Nephron (organoid): ENCODE measurements at regions not wholly inside any gene's neighbourhood (a gene's known extent, or its start where the extent isn't known, plus 50 kb on each side); places are given as distances from the start of the nearest gene placed in this dataset.

ENCODE experiments used
- H3K27ac Mint-ChIP-seq, 3 experiments: 2 replicates each; pipeline ENCODE4 v1.8.0; 2020; ENCODE audit warnings: mixed read lengths in 3 of 3, mild to moderate bottlenecking in 2 of 3, moderate library complexity in 1 of 3
- H3K27me3 Mint-ChIP-seq: 2 replicates; pipeline ENCODE4 v1.8.0; 2021; ENCODE audit warnings: low read depth, mild to moderate bottlenecking, moderate library complexity, mixed read lengths
- H3K36me3 Mint-ChIP-seq: 2 replicates; pipeline ENCODE4 v1.8.0; 2020; ENCODE audit warnings: low read depth, mixed read lengths
- H3K4me1 Mint-ChIP-seq: 2 replicates; pipeline ENCODE4 v1.8.0; 2020; ENCODE audit warnings: mixed read lengths
- H3K4me3 Mint-ChIP-seq, 3 experiments: 2 replicates each; pipeline ENCODE4 v1.8.0; 2020; ENCODE audit warnings: mild to moderate bottlenecking in 3 of 3, mixed read lengths in 3 of 3, moderate library complexity in 2 of 3
- H3K9me3 Mint-ChIP-seq: 2 replicates; pipeline ENCODE4 v1.8.0; 2020; ENCODE audit warnings: mixed read lengths
- TF ChIP-seq, protein P1 (sequence below), 3 experiments: fragments of 200-600 bp; sonication (generic); IDR thresholded peaks; one replicate each; pipeline ENCODE4 v1.5.0; 2021; ENCODE audit warnings: antibody characterized with exemption in 3 of 3; ENCODE audit not compliant: unreplicated experiment in 3 of 3

DNA sequence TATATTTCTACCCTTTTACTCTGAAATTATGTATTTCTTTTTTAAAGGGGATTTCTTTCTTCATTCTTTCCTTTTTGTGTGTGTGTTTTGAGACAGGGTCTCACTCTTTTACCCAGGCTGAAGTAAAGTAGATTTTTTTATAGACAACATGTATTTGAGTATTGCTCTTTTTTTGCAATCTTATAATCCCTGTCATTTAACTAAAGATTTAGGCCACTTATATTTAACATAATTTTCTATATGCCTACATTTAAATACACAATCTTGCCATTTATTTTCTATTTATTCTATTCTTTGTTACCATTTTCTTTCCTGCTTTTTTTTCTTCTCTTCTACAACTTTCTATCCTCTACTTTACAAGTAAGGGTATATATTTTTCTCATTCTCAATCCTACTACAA lies 416.0 kb upstream of the IRX2 start:
- no peak overlapping the region for H3K4me3 Mint-ChIP-seq
- TF ChIP-seq, protein P1, sequence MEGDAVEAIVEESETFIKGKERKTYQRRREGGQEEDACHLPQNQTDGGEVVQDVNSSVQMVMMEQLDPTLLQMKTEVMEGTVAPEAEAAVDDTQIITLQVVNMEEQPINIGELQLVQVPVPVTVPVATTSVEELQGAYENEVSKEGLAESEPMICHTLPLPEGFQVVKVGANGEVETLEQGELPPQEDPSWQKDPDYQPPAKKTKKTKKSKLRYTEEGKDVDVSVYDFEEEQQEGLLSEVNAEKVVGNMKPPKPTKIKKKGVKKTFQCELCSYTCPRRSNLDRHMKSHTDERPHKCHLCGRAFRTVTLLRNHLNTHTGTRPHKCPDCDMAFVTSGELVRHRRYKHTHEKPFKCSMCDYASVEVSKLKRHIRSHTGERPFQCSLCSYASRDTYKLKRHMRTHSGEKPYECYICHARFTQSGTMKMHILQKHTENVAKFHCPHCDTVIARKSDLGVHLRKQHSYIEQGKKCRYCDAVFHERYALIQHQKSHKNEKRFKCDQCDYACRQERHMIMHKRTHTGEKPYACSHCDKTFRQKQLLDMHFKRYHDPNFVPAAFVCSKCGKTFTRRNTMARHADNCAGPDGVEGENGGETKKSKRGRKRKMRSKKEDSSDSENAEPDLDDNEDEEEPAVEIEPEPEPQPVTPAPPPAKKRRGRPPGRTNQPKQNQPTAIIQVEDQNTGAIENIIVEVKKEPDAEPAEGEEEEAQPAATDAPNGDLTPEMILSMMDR (IDR thresholded peaks at IDR 0.05; ENCODE audit: unreplicated experiment in 3 of 3), result no peak
- peaks cover 3% of the 10 kb centered on the region for H3K36me3 Mint-ChIP-seq

DNA sequence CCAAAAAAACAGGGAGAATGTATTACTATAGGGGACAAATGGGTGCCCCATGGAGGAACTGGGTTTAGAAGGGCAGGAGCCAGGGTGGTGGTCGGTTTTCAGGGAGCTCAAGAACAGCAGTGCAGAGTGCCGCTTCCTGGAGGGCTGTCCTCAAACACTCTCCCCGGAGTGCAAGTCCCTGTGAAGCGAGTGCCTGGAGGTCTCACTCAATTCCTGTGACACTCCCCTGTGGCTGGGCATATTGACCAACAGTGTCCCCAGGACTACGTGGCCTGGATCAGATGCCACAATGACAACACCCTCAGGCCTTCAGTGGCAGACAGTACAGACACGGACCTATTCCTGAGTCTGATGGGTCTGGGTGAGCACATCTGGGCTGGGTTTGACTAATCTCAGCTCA lies 412.1 kb upstream of the IRX2 start:
- Mint-ChIP-seq H3K27me3 (peaks cover 17% of the 10 kb centered on the region), H3K36me3 (peaks cover 3% of the 10 kb centered on the region), H3K9me3 (peaks cover 20% of the 10 kb centered on the region), H3K27ac (no peak overlapping the region), H3K4me1 (no peaks in the 10 kb centered on the region), H3K4me3 (no peak overlapping the region)
- TF ChIP-seq, protein P1 (IDR thresholded peaks at IDR 0.05; ENCODE audit: unreplicated experiment in 3 of 3), result no peak

More for the DNA sequence above, 416.0 kb upstream of the IRX2 start:
- no peaks in the 10 kb centered on the region for H3K4me1 Mint-ChIP-seq
- H3K9me3 Mint-ChIP-seq, result peaks cover 28% of the 10 kb centered on the region
- H3K27me3 Mint-ChIP-seq, result peaks cover 5% of the 10 kb centered on the region
- H3K27ac Mint-ChIP-seq, result no peak overlapping the region

- peaks cover 3% of the 10 kb centered on the region for H3K36me3 Mint-ChIP-seq
- H3K9me3 Mint-ChIP-seq, result peaks cover 6% of the 10 kb centered on the region
- TF ChIP-seq, protein P1 (IDR thresholded peaks at IDR 0.05; ENCODE audit: unreplicated experiment in 3 of 3), result no peak
- no peak overlapping the region for H3K27ac Mint-ChIP-seq
- H3K4me1 Mint-ChIP-seq, result no peaks in the 10 kb centered on the region
- no peak overlapping the region for H3K4me3 Mint-ChIP-seq
- H3K27me3 Mint-ChIP-seq, result peaks cover 19% of the 10 kb centered on the region
These were observed 410.2 kb upstream of the IRX2 start for GRCh38 chr5:3161672-3162071.

GRCh38 chr5:3157214-3157613 lies 405.7 kb upstream of the IRX2 start:
- TF ChIP-seq, protein P1 (IDR thresholded peaks at IDR 0.05; ENCODE audit: unreplicated experiment in 3 of 3), result no peak
- no peak overlapping the region for H3K4me3 Mint-ChIP-seq
- no peaks in the 10 kb centered on the region for H3K4me1 Mint-ChIP-seq
- no peak overlapping the region for H3K27ac Mint-ChIP-seq
- no peaks in the 10 kb centered on the region for H3K9me3 Mint-ChIP-seq
- H3K36me3 Mint-ChIP-seq, result no peaks in the 10 kb centered on the region
- H3K27me3 Mint-ChIP-seq, result peaks cover 47% of the 10 kb centered on the region

DNA sequence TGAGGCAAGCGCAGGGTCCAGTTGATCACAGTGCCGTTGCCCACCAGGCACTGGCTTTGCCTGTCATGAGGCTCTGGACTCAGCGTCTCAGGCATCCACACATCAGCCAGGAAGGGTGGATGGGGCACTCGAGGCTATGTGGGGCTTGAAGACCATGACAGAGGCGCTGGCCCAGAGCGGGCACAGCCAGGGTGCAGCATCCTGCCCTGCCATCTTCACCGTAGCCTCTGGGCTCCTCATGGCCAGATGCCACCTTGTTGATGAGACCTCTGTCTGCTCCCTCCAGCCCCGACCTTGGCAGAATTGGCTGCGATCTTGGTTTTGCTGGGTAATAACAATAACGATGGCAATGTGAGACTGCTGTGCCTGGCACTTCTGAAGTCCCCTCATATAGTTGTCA lies 404.2 kb upstream of the IRX2 start:
- Mint-ChIP-seq H3K9me3 (no peaks in the 10 kb centered on the region), H3K36me3 (no peaks in the 10 kb centered on the region), H3K27me3 (peaks cover 48% of the 10 kb centered on the region), H3K4me3 (no peak overlapping the region), H3K4me1 (no peaks in the 10 kb centered on the region), H3K27ac (no peak overlapping the region)
- TF ChIP-seq, protein P1 (IDR thresholded peaks at IDR 0.05; ENCODE audit: unreplicated experiment in 3 of 3), result no peak

DNA sequence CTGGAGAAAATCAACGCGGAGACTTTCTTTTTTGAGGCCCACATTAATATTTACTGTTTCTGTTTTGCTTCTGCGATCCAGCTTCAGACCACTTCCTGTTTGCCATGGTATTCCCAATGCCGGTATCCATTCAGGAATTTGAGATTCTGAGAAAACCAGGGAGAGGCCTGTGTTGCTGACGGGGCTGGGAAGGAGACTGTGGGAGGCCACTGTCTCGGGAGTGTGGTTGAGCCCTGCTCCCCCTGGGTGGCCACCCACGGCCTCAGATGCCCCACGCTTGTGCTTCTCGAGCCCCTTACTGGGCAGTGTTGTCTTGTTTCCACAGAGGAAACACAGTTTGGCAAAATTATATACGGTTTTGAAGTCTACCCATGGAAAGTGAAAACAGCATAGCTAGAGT lies 403.6 kb upstream of the IRX2 start:
- no peak overlapping the region for H3K27ac Mint-ChIP-seq
- no peak overlapping the region for H3K4me3 Mint-ChIP-seq
- H3K36me3 Mint-ChIP-seq, result no peaks in the 10 kb centered on the region
- no peaks in the 10 kb centered on the region for H3K9me3 Mint-ChIP-seq
- H3K4me1 Mint-ChIP-seq, result no peaks in the 10 kb centered on the region
- peaks cover 52% of the 10 kb centered on the region for H3K27me3 Mint-ChIP-seq
- TF ChIP-seq, protein P1 (IDR thresholded peaks at IDR 0.05; ENCODE audit: unreplicated experiment in 3 of 3), result no peak
